GM18951 (cell line): ENCODE measurements at regions not wholly inside any gene's neighbourhood (a gene's known extent, or its start where the extent isn't known, plus 50 kb on each side); places are given as distances from the start of the nearest gene placed in this dataset.
"Not testable (repeated sequence)": the region's sequence is repeated elsewhere in the genome, so short reads cannot be mapped to it uniquely, and the experiment has no call there.

ENCODE experiments used
- POLR2A ChIP-seq: IDR thresholded peaks from 4 replicates; pipeline ENCODE4 v1.6.1; 2011; ENCODE audit warnings: mild to moderate bottlenecking; ENCODE audit not compliant: insufficient read length, insufficient read depth; ENCODE audit errors: extremely low read depth
- in situ Hi-C: fragments of 300-500 bp; cut with MboI; formaldehyde crosslinking; loops from one replicate; pipeline ENCODE4 v1.12.0; 2022; ENCODE audit warnings: low sequenced_read_pairs, mixed read lengths, inconsistent platforms; ENCODE audit not compliant: unreplicated experiment

DNA sequence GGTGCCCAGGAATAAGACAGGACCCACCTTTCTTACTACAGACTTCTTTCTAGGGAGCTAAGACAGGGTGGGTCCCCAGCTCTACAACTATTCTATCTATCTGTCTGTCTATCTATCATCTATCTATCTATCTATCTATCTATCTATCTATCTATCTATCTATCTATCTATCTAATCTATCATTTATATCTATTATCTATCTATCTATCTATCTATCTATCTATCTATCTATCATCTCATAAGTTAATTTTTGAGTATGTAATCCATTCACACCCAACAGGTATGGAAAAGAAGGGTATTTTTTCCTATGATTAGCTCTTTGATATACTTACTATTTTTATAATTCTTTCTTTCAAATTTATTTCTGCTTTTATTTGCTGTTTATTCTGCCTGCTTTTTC lies 55.9 kb downstream of the BAMBI start:
- no peak for TF ChIP-seq POLR2A
- in situ Hi-C loops, result no loop called here

DNA sequence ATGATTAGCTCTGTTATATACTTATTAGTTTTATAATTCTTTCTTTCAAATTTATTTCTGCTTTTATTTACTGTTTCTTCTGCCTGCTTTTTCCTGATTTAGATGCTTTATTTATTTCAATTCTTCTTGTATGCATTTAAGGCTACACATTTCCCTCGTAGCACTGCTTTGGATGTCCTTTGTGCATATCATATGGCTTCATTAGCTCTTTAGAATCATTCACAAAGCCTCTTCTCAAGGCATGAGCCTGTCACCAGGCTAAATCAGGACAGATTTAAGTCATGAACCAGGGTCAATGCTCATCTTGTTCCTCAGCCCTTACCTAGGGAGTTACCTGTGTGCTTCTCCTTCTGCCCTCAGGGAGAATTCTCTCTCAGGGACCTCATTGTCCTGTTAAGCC lies 56.3 kb downstream of the BAMBI start:
- no peak for TF ChIP-seq POLR2A
- in situ Hi-C loops, result no loop called here

DNA sequence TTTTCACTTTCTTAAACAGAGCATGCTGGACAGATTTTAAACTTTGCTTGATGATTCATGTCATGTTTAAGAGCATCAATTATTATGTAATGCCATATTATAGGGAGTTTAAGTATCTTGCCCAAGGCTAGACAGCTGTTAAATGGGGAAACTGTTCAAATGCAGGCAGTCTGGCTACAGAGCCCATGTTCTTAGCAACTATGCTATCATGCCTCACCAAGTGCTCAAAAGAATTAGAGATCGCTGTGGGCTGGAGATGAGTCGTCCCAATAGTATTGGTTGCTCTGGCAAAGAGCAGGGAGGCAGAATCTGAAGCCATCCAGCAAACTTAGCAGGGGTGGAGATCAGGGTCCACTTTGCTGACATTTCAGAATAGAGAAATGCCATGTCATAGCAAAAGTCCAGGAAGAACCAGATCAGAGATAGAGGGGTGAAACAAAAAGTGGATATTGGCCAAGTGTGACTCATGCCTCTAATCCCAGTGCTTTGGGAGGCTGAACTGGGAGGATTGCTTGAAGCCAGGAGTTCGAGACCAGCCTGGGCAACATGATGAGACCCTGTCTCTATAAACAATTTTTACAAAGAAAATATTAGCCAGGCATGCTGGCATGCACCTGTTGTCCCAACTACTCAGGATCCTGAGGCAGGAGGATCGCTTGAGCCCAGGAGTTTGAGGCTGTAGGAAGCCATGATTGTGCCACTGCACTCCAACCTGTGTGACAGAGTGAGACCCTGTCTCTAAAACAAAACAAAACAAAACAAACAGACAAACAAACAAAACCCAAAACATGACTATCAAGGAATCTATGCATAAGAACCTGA lies 57.8 kb downstream of the BAMBI start:
- no peak for TF ChIP-seq POLR2A
- in situ Hi-C loops, result no loop called here

DNA sequence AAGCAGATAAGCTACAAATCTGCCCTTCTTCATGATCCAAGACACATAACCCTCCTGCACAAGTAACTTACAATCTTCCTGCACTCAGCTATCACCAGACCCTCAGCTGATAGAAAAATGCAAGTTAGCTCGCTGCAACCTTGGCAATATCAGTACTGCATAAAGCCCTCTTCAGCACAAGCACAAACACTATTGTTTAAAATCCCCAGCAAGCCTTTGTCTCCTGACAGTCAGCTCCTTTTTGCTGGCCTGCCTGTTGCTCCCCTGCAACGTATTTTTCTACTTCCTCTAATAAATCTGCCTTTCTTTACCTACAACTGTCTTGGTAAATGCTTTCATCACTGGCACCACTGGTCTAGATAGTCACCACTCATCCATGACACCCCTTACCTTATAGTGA lies 59.8 kb downstream of the BAMBI start:
- TF ChIP-seq POLR2A, result no peak
- in situ Hi-C loops, result no loop called here

DNA sequence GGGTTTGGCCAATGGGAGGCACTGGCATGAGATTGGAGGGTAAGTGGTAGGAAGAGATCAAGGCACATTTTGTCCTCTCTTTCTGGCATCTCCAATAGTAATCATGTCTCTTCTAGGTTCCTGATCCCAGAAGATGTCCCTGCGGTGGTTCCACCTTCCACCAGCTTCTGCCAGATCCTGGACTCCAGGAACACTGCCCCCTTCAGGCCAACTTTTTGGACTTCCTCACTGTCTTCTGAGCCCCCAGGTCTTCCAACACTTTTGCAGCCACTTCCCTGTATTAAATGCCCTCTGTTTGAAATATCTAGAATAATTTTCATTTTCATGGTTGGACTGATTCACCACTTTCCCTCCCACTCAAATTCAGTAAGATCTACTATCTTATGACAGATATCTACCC lies 60.9 kb downstream of the BAMBI start:
- TF ChIP-seq POLR2A, result no peak
- in situ Hi-C loops, result no loop called here

DNA sequence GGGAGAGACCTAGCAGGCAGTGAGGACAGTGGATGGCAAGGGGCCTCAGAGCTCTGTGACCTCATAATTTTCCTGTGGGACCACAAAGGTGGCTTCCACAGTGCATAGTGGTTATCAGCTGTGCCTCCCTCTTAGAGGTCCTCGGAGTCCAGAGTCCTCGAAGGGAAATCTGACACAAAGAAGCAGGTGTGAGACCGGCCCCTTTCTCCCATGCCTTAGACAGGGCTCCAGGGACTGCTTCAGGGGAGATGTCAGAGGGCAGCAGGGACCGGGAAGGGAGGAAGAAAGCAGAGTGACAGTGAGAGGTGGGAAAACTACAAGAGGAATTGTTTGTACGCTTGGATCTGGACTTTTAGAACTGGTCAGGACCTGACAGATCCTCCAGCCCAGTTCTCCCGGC lies 66.3 kb downstream of the BAMBI start:
- in situ Hi-C loops, result no loop called here
- TF ChIP-seq POLR2A, result no peak

DNA sequence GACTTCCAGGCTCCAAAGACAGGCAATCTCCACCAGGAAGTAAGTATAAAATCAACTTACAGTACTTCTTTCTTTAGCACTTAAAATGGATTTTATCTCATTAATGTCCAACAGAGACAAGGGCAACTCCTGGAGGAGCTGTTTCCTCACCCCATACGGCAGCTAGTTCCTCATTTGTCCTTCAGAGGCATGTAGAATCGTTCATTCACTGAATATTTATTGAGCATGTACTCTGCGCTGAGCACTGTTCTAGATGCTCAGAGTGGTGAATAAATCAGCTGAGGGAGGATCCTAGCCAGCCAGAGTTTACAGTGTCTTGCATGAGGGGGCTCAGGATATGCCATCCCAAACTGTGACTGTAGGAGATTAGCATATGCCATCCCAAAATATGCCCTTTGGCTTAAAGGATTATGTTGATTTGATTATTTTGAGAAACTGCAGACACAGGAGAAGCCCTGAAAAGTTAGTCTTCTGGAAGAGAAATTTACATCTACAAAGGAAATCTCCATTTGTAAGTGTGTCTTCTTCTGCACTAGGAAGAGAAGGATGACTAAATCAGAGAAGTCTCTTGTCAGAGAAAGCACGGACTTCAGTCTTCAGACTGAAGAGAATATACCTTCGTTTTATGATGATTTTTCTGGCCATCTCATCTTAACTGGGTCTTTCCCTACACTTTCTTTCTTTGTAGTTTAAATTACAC lies 66.9 kb downstream of the BAMBI start:
- in situ Hi-C loops, result no loop called here
- TF ChIP-seq POLR2A, result no peak

DNA sequence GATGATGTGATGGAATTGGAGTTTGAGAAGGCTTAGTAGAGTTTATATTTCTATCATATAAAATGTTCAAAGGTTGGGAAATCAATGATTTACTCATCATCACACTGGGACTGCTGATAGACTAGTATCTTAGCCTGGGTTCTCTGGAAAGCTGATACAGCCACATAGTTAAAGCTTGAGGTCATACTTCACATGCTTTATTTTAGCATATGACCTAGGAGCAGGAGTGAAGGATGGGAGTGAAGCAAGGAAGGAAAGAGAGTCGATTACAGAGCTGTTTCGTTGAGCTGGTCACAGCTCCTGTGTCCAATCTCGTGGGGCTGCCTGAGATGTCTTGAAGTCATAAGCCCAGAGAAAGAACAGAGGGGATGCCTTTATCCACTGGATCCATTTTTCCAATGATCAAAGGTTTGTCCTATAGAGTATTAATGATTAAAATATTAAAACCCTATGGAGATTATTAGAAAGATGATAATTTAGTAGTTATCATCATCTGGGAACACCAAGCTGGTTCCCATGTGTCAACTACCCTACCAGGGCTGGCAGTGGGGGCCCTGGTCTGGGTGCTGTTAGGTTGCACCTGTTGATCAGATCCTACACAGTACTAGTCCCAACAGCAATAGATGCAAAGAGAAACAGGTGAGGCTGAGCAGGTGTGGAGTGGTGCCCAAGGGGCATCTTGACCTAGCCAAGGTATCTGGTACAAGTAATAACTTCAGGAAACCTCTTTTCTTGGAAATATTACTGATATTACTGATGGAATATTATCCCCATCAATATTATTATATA lies 77.8 kb downstream of the BAMBI start:
- TF ChIP-seq POLR2A, result no peak
- in situ Hi-C loops, result no loop called here

DNA sequence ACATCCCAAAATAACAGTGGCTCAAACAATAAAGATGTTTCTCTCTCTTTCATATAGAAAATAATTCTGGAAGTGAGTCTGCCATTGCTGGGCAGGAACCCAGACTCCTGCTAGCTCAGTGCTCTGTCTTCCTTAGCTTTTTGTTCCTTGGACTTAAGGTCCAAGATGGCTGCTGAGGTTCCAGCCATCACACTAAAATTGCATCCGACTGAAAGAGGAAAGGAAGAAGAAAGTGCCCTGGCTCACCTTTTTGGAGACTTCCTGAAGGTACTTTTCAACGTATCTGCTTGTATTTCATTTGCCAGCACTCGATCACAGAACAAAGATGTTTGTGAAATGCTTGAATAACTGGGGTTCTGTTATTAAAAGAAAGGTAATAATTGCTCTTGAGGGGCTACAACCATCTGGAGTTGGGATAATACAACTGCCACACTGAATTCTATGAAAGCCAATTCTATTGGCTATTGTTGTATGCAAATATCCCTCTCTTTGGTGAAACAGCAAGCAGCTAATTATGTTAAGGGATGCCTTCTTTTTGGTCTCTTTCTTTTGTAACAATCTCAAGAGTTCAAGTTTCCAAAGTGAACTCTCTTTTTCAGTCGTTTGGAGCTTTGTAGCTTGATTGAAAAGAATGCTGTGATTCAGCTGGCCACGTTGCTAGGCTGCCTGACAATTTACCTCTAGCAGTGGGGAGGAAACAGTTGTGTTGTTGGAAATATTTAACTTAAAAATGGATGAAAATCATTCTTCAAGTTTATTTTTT lies 83.9 kb downstream of the BAMBI start:
- in situ Hi-C loops, result no loop called here
- TF ChIP-seq POLR2A, result no peak

DNA sequence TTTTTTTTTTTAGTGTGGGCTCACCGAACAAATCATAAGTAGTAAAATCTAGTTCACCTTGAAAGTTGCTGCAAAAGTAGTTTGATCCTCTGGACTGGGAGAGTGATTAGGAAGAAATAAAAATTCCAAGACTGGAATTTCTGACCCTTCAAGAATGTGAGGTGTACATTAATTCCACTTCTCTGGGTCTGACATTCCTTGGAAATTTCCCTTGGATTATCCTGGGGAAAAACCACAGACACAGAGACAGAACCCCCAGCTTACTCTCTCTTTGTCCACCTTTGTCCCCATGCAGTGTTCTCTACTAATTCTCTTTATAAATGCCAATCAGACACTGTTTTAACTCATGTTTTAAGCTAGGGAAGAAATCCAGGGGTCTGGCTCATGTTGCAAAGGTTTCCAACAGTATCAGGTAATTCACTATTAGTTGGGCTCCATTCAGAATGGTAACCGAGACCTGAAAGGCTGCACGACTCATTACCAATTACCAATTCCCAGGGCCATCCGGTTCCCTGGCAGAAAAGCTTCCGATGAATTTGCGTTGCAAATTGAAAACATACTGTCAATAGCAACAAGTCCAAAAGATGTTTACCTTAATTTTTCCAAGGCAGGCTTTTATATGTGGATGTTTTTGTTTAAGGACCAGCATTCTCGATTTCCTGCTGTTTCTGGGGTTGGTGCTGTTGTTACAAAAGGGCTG lies 86.3 kb downstream of the BAMBI start:
- TF ChIP-seq POLR2A, result no peak
- in situ Hi-C loops, result no loop called here

DNA sequence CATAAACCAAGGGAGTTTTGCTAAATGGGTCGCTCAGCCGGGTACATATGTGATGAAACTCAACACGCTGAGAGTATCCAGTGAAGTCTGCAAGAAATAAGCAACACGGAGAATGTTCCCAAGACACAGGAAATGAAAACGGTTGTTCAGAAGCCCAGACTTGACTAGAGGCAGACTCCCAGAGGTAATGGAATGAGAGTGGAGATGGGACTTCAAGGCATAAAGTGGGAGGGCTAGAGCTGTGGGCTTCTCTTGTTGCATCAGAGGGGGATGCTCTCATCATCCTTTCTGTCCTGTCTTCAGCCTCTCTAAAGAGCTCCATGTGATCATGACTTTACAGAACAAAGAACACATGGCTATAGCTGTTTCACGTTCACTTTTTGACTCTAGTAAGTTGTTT lies 88.3 kb downstream of the BAMBI start:
- in situ Hi-C loops, result no loop called here
- TF ChIP-seq POLR2A, result no peak

DNA sequence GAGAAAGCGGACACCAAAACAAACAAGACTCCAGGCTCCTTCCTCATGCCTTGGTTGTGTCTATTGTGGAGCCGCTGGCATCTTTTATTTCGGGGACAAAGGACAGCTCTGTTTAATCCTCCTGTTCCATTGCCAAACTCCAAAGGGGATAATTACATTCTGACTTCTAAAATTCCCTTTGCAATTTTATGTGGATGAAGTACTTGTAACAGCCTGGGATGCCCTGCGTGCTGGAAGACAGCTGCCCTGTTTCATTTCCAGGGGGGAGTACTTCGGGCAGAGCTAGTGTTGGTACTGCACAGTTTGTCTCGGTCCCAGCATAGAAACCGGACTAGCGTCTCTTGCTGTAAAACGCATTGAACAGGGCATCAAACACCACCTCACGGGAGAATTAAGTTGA lies 90.9 kb downstream of the BAMBI start:
- no peak for TF ChIP-seq POLR2A
- in situ Hi-C loops, result no loop called here

DNA sequence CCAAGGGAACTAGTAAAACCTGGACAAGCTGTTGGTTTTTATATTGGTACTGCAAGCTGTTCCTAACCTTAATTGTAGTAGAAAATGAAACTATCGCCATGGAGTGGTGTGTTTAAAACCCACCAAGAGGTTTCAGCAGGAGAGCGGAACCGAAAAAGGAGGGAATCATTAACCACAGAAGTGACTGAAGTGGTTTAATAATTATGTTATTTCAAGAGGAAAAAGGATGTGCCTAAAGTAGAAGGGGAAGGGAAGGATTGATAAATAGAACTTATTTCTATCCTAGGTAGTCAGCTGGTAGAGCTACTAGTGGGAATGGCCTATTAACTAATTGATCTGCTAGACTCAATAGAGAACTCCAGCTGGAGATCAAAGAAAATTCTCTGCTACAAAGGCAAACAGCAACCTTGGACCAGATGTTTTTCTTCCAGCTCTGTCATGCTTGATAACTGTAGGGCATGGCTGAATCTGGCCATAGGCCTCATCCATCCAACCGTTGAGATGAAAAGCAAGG lies 91.8 kb downstream of the BAMBI start:
- in situ Hi-C loops, result no loop called here
- no peak for TF ChIP-seq POLR2A

DNA sequence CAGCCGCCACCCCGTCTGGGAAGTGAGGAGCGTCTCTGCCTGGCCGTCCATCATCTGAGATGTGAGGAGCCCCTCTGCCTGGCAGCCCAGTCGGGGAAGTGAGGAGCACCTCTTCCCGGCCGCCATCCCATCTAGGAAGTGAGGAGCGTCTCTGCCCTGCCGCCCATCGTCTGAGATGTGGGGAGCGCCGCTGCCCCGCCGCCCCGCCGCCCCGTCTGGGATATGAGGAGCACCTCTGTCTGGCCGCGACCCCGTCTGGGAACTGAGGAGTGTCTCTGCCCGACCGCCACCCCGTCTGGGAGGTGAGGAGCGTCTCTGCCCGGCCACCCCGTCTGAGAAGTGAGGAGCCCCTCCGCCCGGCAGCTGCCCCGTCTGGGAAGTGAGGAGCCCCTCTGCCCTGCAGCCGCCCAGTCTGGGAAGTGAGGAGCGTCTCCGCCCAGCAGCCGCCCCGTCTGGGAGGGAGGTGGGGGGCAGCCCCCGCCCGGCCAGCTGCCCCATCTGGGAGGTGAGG lies 94.3 kb downstream of the BAMBI start:
- in situ Hi-C loops, result not testable (repeated sequence)
